ENCODE measurements at regions not wholly inside any gene's neighbourhood (a gene's known extent, or its start where the extent isn't known, plus 50 kb on each side); places are given as distances from the start of the nearest gene placed in this dataset.

GRCh38 chr5:128775558-128775957, 189.7 kb upstream of the SLC27A6 start:
- H3K27me3 Mint-ChIP-seq (ENCODE audit: insufficient read depth, unreplicated experiment) = peaks cover 5% of the 10 kb centered on the region
- Histone ChIP-seq H3K4me3 (ENCODE audit: low read depth, low read length) (no peak overlapping the region), H3K36me3 (ENCODE audit: control insufficient read depth, insufficient read depth, low read length) (no peaks in the 10 kb centered on the region), H3K9me3 (no peaks in the 10 kb centered on the region), H3K27me3 (replicated peaks; ENCODE audit: control insufficient read depth, insufficient read depth, low read length) (no peaks in the 10 kb centered on the region), H3K4me1 (no peaks in the 10 kb centered on the region)
- no peaks in the 10 kb centered on the region for H3K9me3 Mint-ChIP-seq (ENCODE audit: unreplicated experiment)
- no peaks in the 10 kb centered on the region for H3K4me1 Mint-ChIP-seq (ENCODE audit: low read depth, unreplicated experiment)
- H3K36me3 Mint-ChIP-seq (ENCODE audit: insufficient read depth, unreplicated experiment) = no peaks in the 10 kb centered on the region
- POLR2A ChIA-PET = no interaction called here
- CTCF ChIA-PET = no interaction called here
- no peak for DNase-seq
- TF ChIP-seq CTCF (IDR thresholded peaks at IDR 0.05; ENCODE audit: insufficient read depth in 1 of 2, low read depth in 1 of 2, low read length in 1 of 2, severe bottlenecking in 1 of 2, unreplicated experiment in 1 of 2) = no peak
- no peak overlapping the region for H3K27ac Mint-ChIP-seq (ENCODE audit: unreplicated experiment)
- no peak overlapping the region for H3K4me3 Mint-ChIP-seq (ENCODE audit: unreplicated experiment)
- intact Hi-C loops (cut with micrococcal nuclease; ENCODE audit: unreplicated experiment) = no loop called here
- no TSS peak for BruUV-seq (replicated peaks)

- Mint-ChIP-seq H3K27ac (ENCODE audit: unreplicated experiment) (no peak overlapping the region), H3K4me3 (ENCODE audit: unreplicated experiment) (no peak overlapping the region), H3K27me3 (ENCODE audit: insufficient read depth, unreplicated experiment) (peaks cover 5% of the 10 kb centered on the region), H3K36me3 (ENCODE audit: insufficient read depth, unreplicated experiment) (no peaks in the 10 kb centered on the region), H3K9me3 (ENCODE audit: unreplicated experiment) (no peaks in the 10 kb centered on the region), H3K4me1 (ENCODE audit: low read depth, unreplicated experiment) (no peaks in the 10 kb centered on the region)
- Histone ChIP-seq H3K9me3 (no peaks in the 10 kb centered on the region), H3K36me3 (ENCODE audit: control insufficient read depth, insufficient read depth, low read length) (no peaks in the 10 kb centered on the region), H3K27me3 (replicated peaks; ENCODE audit: control insufficient read depth, insufficient read depth, low read length) (no peaks in the 10 kb centered on the region), H3K4me1 (no peaks in the 10 kb centered on the region), H3K4me3 (ENCODE audit: low read depth, low read length) (no peak overlapping the region)
- ChIA-PET POLR2A (no interaction called here), CTCF (no interaction called here)
- intact Hi-C loops (cut with micrococcal nuclease; ENCODE audit: unreplicated experiment) = no loop called here
- BruUV-seq (replicated peaks) = no TSS peak
- no peak for DNase-seq
- no peak for TF ChIP-seq CTCF (IDR thresholded peaks at IDR 0.05; ENCODE audit: insufficient read depth in 1 of 2, low read depth in 1 of 2, low read length in 1 of 2, severe bottlenecking in 1 of 2, unreplicated experiment in 1 of 2)
These were observed 188.2 kb upstream of the SLC27A6 start for GRCh38 chr5:128777052-128777451.

GRCh38 chr5:128778474-128778873, 186.8 kb upstream of the SLC27A6 start:
- TF ChIP-seq CTCF (IDR thresholded peaks at IDR 0.05; ENCODE audit: insufficient read depth in 1 of 2, low read depth in 1 of 2, low read length in 1 of 2, severe bottlenecking in 1 of 2, unreplicated experiment in 1 of 2) = no peak
- Histone ChIP-seq H3K27me3 (replicated peaks; ENCODE audit: control insufficient read depth, insufficient read depth, low read length) (no peaks in the 10 kb centered on the region), H3K4me1 (no peaks in the 10 kb centered on the region), H3K36me3 (ENCODE audit: control insufficient read depth, insufficient read depth, low read length) (no peaks in the 10 kb centered on the region), H3K9me3 (no peaks in the 10 kb centered on the region), H3K4me3 (ENCODE audit: low read depth, low read length) (no peak overlapping the region)
- Mint-ChIP-seq H3K27ac (ENCODE audit: unreplicated experiment) (no peak overlapping the region), H3K27me3 (ENCODE audit: insufficient read depth, unreplicated experiment) (peaks cover 3% of the 10 kb centered on the region), H3K4me1 (ENCODE audit: low read depth, unreplicated experiment) (no peaks in the 10 kb centered on the region), H3K9me3 (ENCODE audit: unreplicated experiment) (no peaks in the 10 kb centered on the region), H3K4me3 (ENCODE audit: unreplicated experiment) (no peak overlapping the region), H3K36me3 (ENCODE audit: insufficient read depth, unreplicated experiment) (no peaks in the 10 kb centered on the region)
- DNase-seq = no peak
- intact Hi-C loops (cut with micrococcal nuclease; ENCODE audit: unreplicated experiment) = no loop called here
- POLR2A ChIA-PET = no interaction called here
- CTCF ChIA-PET = no interaction called here
- BruUV-seq (replicated peaks) = no TSS peak
